ENCODE measurements at regions not wholly inside any gene's neighbourhood (a gene's known extent, or its start where the extent isn't known, plus 50 kb on each side); places are given as distances from the start of the nearest gene placed in this dataset.
A peak's percentile ranks its signal among the peaks of the same experiment; 100 is the strongest.

GRCh38 chr10:8233832-8234259, 179.4 kb downstream of the GATA3 start:
- no peak for TF ChIP-seq CTCF (IDR thresholded peaks at IDR 0.05; ENCODE audit: borderline replicate concordance, control extremely low read depth, extremely low read depth, insufficient read depth, missing control alignments)
- in situ Hi-C loops (cut with MboI; ENCODE audit: low sequenced_read_pairs, unreplicated experiment) = no loop called here
- no peak for DNase-seq (ENCODE audit: low spot score)

DNA sequence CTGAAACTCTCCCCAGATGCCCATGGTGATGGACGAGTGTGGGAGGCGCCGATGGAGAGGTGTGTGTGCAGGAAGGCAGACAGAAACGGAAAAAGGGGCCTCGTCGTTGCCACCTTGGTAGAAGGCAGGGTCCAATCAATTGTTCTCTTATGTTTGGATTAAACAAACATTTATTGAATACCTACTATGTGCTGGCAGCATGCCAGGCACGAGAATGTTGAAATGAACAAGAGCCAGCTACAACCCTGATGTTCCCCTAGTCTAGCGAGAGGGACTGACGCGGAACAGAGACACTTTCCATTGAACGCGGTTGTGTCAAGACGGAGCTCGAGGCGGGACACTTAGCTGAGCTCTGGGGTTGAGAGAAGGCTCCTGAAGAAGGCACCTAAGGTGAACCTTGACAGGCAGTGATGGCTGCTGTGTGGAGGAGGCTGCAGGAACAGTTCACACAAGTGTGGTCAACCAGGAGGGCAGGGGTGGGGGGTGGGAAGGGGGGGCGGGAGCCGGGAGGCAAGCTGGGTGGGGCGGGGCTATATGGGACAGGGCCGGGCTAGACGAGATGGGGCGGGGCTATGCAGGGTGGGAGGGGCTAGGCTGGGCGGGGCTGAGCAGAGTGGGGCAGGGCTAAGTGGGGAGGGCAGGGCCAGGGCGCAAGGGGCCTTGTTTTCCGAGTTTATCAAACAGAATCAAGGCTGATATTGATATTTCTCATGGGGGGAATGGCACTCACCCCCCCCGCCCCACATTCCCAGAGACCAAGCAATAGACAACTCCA, 181.0 kb downstream of the GATA3 start:
- DNase-seq (ENCODE audit: low spot score) = no peak
- in situ Hi-C loops (cut with MboI; ENCODE audit: low sequenced_read_pairs, unreplicated experiment) = no loop called here
- no peak for TF ChIP-seq CTCF (IDR thresholded peaks at IDR 0.05; ENCODE audit: borderline replicate concordance, control extremely low read depth, extremely low read depth, insufficient read depth, missing control alignments)

GRCh38 chr10:8238986-8239385, 184.5 kb downstream of the GATA3 start:
- DNase-seq (ENCODE audit: low spot score) = no peak
- no peak for TF ChIP-seq CTCF (IDR thresholded peaks at IDR 0.05; ENCODE audit: borderline replicate concordance, control extremely low read depth, extremely low read depth, insufficient read depth, missing control alignments)
- in situ Hi-C loops (cut with MboI; ENCODE audit: low sequenced_read_pairs, unreplicated experiment) = no loop called here

- no peak for TF ChIP-seq CTCF (IDR thresholded peaks at IDR 0.05; ENCODE audit: borderline replicate concordance, control extremely low read depth, extremely low read depth, insufficient read depth, missing control alignments)
- in situ Hi-C loops (cut with MboI; ENCODE audit: low sequenced_read_pairs, unreplicated experiment) = no loop called here
- no peak for DNase-seq (ENCODE audit: low spot score)
Measured at GRCh38 chr10:8240861-8241260, 186.4 kb downstream of the GATA3 start.

GRCh38 chr10:8242295-8242872, 187.9 kb downstream of the GATA3 start:
- DNase-seq (ENCODE audit: low spot score) = no peak
- no peak for TF ChIP-seq CTCF (IDR thresholded peaks at IDR 0.05; ENCODE audit: borderline replicate concordance, control extremely low read depth, extremely low read depth, insufficient read depth, missing control alignments)
- in situ Hi-C loops (cut with MboI; ENCODE audit: low sequenced_read_pairs, unreplicated experiment) = no loop called here

DNA sequence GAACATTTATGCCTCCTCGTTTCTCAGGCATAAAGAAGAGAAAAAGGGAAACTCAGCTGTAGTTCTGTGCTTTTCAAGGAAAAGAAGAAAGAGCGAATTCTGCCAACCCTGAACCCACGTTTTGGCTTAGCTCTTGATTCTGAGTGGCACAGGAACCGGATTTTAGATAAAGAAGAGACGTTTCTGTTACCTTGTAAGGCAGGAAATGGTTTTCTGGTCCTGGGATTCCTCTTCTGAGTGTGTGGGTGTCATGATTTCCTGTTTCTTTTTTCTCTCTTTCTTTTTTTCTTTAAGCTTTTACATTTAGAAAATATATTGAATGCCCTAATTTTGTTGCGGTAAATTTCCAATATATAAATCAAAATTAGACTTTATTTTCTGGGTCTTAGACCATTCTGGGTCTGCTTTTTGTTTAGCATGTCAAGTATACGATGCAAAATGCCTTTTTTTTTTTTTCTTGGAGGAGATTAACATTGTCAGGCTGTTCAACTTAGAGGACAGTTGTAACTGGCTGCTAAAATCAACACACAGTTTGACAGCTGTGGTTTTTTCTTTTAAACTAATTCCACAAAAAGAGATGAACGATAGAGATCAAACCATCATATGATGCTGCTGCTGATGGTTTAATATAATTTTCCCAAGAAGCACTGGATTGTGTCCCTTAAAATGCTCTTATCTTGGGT, 190.8 kb downstream of the GATA3 start:
- DNase-seq (ENCODE audit: low spot score) = peak; percentile 19
- no peak for TF ChIP-seq CTCF (IDR thresholded peaks at IDR 0.05; ENCODE audit: borderline replicate concordance, control extremely low read depth, extremely low read depth, insufficient read depth, missing control alignments)
- in situ Hi-C loops (cut with MboI; ENCODE audit: low sequenced_read_pairs, unreplicated experiment) = no loop called here
